Osteoblast (primary cell): ENCODE measurements at regions not wholly inside any gene's neighbourhood (a gene's known extent, or its start where the extent isn't known, plus 50 kb on each side); places are given as distances from the start of the nearest gene placed in this dataset.

Source experiments
- DNase-seq: peaks from one replicate; pipeline ENCODE4 v3.0.0; 2011; ENCODE audit warnings: low spot score, mixed read lengths; ENCODE audit not compliant: insufficient read length; ENCODE audit errors: missing footprints
- H2AFZ ChIP-seq: 2 replicates; pipeline ENCODE4 v1.6.0; 2011; ENCODE audit warnings: mild to moderate bottlenecking, low read length
- H3K27ac ChIP-seq: 2 replicates; pipeline ENCODE4 v1.5.1; 2011; ENCODE audit warnings: mild to moderate bottlenecking, low read depth, low read length, moderate library complexity
- H3K27me3 ChIP-seq: 2 replicates; pipeline ENCODE4 v1.6.0; 2012; ENCODE audit warnings: mild to moderate bottlenecking, control low read depth, inconsistent platforms, low read length, moderate library complexity; ENCODE audit not compliant: insufficient read depth
- H3K36me3 ChIP-seq: 2 replicates; pipeline ENCODE4 v1.5.1; 2011; ENCODE audit warnings: mild to moderate bottlenecking, low read length, control low read depth, moderate library complexity; ENCODE audit not compliant: insufficient read depth
- H3K4me1 ChIP-seq: 2 replicates; pipeline ENCODE4 v1.5.1; 2011; ENCODE audit warnings: mild to moderate bottlenecking, low read length, control low read depth, moderate library complexity; ENCODE audit not compliant: insufficient read depth
- H3K4me2 ChIP-seq: 2 replicates; pipeline ENCODE4 v1.6.0; 2011; ENCODE audit warnings: mild to moderate bottlenecking, low read length; ENCODE audit not compliant: insufficient read depth
- H3K4me3 ChIP-seq: fragments of 200-600 bp; sonication (generic); 3 replicates; pipeline ENCODE4 v1.5.1; 2012; ENCODE audit warnings: mild to moderate bottlenecking, low read length, inconsistent platforms; ENCODE audit not compliant: insufficient read depth
- H3K79me2 ChIP-seq: 2 replicates; pipeline ENCODE4 v1.6.0; 2012; ENCODE audit warnings: mild to moderate bottlenecking, low read length, control low read depth, inconsistent platforms; ENCODE audit not compliant: insufficient read depth
- H3K9me3 ChIP-seq: 2 replicates; pipeline ENCODE4 v1.5.1; 2011; ENCODE audit warnings: low read depth, low read length, control low read depth
- H4K20me1 ChIP-seq: 2 replicates; pipeline ENCODE4 v1.6.0; 2012; ENCODE audit warnings: mild to moderate bottlenecking, low read length, control low read depth; ENCODE audit not compliant: insufficient read depth
- TF ChIP-seq, protein P1 (sequence below): IDR thresholded peaks from 2 replicates; pipeline ENCODE4 v1.5.1; 2011; ENCODE audit warnings: mild to moderate bottlenecking, low read depth, low read length, moderate library complexity; ENCODE audit errors: extremely low read depth

DNA sequence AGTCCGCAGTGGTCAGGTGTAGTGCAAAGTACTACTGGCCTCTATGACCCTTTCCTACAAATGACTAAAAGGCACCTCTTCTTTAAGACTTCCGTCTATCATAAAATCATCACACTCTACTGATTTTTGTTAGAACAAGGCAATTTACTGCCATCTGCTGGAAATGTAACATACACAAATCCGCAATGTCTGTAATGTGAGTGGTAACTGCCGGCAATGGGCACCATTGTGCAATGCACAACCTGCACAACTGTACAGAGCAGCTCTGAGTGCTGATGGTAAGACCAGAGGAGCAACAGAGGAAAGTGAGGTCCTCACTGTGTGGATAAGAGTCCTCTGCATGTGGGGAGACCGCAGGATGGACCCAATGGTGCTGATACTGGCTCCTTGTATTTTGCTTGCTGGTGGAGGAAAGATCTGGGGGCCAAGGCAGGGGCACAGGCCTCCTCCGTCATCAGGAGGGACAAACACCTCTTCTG lies 103.7 kb downstream of the ATPSCKMT start:
- Histone ChIP-seq H3K27ac (no peak overlapping the region), H3K4me3 (no peak overlapping the region), H3K4me2 (no peak overlapping the region), H3K79me2 (no peaks in the 10 kb centered on the region), H4K20me1 (no peaks in the 10 kb centered on the region), H3K4me1 (no peaks in the 10 kb centered on the region), H2AFZ (no peak overlapping the region), H3K36me3 (no peaks in the 10 kb centered on the region), H3K9me3 (no peaks in the 10 kb centered on the region), H3K27me3 (no peaks in the 10 kb centered on the region)
- peak; percentile 21 for DNase-seq
- TF ChIP-seq, protein P1, sequence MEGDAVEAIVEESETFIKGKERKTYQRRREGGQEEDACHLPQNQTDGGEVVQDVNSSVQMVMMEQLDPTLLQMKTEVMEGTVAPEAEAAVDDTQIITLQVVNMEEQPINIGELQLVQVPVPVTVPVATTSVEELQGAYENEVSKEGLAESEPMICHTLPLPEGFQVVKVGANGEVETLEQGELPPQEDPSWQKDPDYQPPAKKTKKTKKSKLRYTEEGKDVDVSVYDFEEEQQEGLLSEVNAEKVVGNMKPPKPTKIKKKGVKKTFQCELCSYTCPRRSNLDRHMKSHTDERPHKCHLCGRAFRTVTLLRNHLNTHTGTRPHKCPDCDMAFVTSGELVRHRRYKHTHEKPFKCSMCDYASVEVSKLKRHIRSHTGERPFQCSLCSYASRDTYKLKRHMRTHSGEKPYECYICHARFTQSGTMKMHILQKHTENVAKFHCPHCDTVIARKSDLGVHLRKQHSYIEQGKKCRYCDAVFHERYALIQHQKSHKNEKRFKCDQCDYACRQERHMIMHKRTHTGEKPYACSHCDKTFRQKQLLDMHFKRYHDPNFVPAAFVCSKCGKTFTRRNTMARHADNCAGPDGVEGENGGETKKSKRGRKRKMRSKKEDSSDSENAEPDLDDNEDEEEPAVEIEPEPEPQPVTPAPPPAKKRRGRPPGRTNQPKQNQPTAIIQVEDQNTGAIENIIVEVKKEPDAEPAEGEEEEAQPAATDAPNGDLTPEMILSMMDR: peak; percentile 49

DNA sequence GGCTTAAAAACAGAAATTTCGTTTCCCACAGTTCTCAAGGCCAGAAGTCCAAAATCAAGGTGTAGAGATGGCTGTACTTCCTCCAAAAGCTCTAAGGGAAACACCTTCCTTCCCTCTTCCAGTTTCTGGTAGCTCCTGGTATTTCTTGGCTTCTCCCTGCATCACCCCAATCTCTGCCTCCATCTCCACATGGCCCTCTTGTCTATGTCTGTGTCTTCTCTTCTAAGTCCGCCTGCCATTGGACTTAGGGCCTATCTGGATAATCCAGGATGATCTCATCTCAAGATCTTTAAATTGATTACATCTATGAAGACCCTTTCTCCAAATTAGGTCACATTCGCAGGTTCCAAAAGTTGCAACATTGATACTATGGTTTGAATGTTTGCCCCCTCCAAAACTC lies 105.6 kb downstream of the ATPSCKMT start:
- Histone ChIP-seq H2AFZ (no peak overlapping the region), H3K9me3 (no peaks in the 10 kb centered on the region)

DNA sequence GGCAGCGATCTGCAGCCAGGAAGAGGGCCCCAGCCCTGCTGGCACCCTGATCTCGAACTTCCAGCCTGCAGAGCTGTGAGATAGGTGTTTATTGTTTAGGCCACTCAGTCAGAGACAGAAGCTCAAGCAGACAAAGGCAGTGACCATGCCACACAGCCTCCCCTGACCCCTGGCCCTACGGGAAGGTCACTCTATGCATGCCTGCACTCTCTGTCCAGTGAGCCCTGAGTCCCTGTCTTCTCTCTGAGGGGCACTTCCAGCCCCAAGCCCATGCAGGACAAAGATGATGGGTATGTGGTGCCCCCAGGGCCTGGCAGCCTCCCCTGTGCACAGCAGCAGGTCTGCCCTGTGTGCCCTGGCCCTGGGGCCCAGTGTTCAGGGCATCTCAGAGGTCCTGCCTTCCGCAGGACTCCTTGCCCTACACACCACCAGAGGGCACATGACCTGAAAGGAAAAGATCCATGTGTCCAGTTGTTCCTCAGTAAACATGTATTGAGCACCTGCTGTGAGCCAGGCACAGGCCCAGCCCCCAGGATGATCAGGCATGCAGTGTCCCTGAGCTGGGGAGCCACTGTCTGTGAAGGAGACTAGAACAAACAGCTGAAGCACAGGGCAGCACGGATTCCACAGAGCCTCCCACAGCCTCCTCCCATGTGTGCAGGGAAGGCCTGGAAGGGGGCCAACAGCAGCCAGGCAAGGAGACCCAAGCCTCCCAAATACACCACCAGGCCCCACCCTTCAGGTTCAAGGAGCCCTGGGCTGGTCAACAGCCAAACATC lies 109.3 kb downstream of the ATPSCKMT start:
- Histone ChIP-seq H3K4me1 (peaks cover 2% of the 10 kb centered on the region), H3K79me2 (no peaks in the 10 kb centered on the region), H3K27me3 (no peaks in the 10 kb centered on the region), H3K27ac (no peak overlapping the region), H4K20me1 (no peaks in the 10 kb centered on the region), H3K36me3 (no peaks in the 10 kb centered on the region), H3K4me2 (no peak overlapping the region), H3K4me3 (no peak overlapping the region), H3K9me3 (no peaks in the 10 kb centered on the region), H2AFZ (no peak overlapping the region)
- no peak for DNase-seq
- TF ChIP-seq, protein P1: peak; percentile 50

More for the DNA sequence above, 105.6 kb downstream of the ATPSCKMT start:
- no peak for DNase-seq
- no peak overlapping the region for H3K4me3 ChIP-seq
- TF ChIP-seq, protein P1: no peak
- H3K36me3 ChIP-seq: no peaks in the 10 kb centered on the region
- no peaks in the 10 kb centered on the region for H3K4me1 ChIP-seq
- H3K27me3 ChIP-seq: no peaks in the 10 kb centered on the region
- H3K27ac ChIP-seq: no peak overlapping the region
- H4K20me1 ChIP-seq: no peaks in the 10 kb centered on the region
- no peak overlapping the region for H3K4me2 ChIP-seq
- H3K79me2 ChIP-seq: no peaks in the 10 kb centered on the region

DNA sequence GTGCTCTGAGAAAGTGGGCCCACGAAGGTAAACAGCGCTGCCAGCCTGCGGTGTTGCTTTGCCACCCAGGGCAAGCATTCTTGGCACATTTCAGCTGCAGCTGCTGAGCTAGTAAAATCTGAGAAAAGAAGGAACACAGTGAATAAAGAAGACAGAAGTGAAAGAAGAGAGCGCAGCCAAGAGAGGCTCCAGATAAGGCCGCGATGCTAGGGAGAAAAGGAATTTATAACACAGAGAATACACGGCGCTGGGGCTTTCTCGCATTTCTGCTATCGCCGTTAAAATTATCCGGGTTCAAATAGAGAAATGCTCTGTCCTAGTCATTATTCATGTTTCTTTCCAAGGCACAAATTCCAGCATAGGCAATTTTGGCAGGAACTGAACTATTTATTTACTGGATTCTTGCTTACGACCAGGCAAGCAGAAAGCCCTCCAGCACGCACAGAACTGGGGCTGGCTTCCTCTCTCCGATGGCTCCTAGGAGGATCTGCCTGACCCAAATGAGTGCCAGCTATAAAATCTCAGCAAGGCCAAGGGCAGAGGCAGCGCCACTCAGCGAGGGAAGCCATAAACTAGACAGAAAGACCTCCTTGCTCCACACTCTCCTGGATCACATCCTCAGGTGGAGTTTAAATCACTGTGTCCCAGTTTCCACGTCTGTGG lies 111.2 kb downstream of the ATPSCKMT start:
- Histone ChIP-seq H4K20me1 (no peaks in the 10 kb centered on the region), H3K27ac (no peak overlapping the region), H3K4me2 (peak overlapping the region; percentile 59), H2AFZ (peak overlapping the region; percentile 89), H3K27me3 (no peaks in the 10 kb centered on the region), H3K4me1 (peaks cover 2% of the 10 kb centered on the region), H3K79me2 (no peaks in the 10 kb centered on the region), H3K4me3 (peak overlapping the region; percentile 36), H3K36me3 (no peaks in the 10 kb centered on the region), H3K9me3 (no peaks in the 10 kb centered on the region)
- DNase-seq: peak; percentile 71
- TF ChIP-seq, protein P1: no peak
